K562 (cell line): ENCODE measurements at regions not wholly inside any gene's neighbourhood (a gene's known extent, or its start where the extent isn't known, plus 50 kb on each side); places are given as distances from the start of the nearest gene placed in this dataset.

Source experiments
- ATAC-seq: fragments of 200-7000 bp; cut with Tn5 transposase; 3 replicates; pipeline ENCODE4 v1.9.1; 2020; ENCODE audit warnings: moderate library complexity
- BruUV-seq: library from RNA; stranded (reverse); fragments of 400-500 nt; replicated peaks from 2 replicates; lab custom pipeline; 2021; lab: Mats Ljungman, UMichigan
- CTCF ChIA-PET: fragments of 300-600 bp; formaldehyde crosslinking; extraction: SDS; loops from one replicate; lab custom pipeline; 2021; ENCODE audit warnings: low intra/inter-chr PET ratio; lab: Yijun Ruan, JAX
- POLR2A ChIA-PET: fragments of 300-600, 350-650 bp; sonication (Branson Sonifier 250); formaldehyde crosslinking; extraction: SDS; loops from one replicate; lab custom pipeline; 2021; ENCODE audit warnings: antibody characterized with exemption, inconsistent platforms; lab: Yijun Ruan, JAX
- DNase-seq, 4 experiments: peaks; one replicate each; pipeline versions ENCODE4 v3.0.0 to v3.0.0-alpha.2; 2011 to 2018; ENCODE audit warnings: low spot score in 3 of 4, mixed read lengths in 3 of 4; ENCODE audit errors: extremely low read depth in 1 of 4
- FAIRE-seq: peaks from 2 replicates; lab custom pipeline; 2011; peaks lifted over from hg19 to GRCh38; lab: Jason Lieb, UNC
- H2AFZ ChIP-seq: 2 replicates; pipeline ENCODE4 v1.6.0; 2011; ENCODE audit warnings: low read depth, low read length, control low read depth, inconsistent platforms
- H3K27ac ChIP-seq: fragments of 200-600 bp; 3 replicates; pipeline ENCODE4 v1.8.0; 2011; ENCODE audit warnings: low read depth, mild to moderate bottlenecking, control low read depth, inconsistent platforms, low read length, moderate library complexity, mixed read lengths; ENCODE audit errors: extremely low read depth
- H3K27me3 ChIP-seq, 2 experiments: fragments of 300-600 bp in 1 of 2; 2 replicates in 1 of 2; 3 replicates in 1 of 2; pipeline versions ENCODE4 v1.6.0 to v1.8.0; 2011; ENCODE audit warnings: inconsistent platforms in 2 of 2, low read length in 2 of 2, mild to moderate bottlenecking in 1 of 2, mixed read lengths in 1 of 2, moderate library complexity in 1 of 2; ENCODE audit not compliant: control insufficient read depth in 2 of 2, insufficient read depth in 2 of 2
- H3K36me3 ChIP-seq: fragments of 300-600 bp; 3 replicates; pipeline ENCODE4 v1.8.0; 2011; ENCODE audit warnings: mild to moderate bottlenecking, low read length, inconsistent platforms; ENCODE audit not compliant: control insufficient read depth, insufficient read depth
- H3K4me1 ChIP-seq, 2 experiments: fragments of 200-600 bp in 1 of 2; replicated peaks in 1 of 2; 2 replicates in 1 of 2; 3 replicates in 1 of 2; pipeline versions ENCODE4 v1.5.1 to v1.8.0; 2011; ENCODE audit warnings: inconsistent platforms in 2 of 2, low read length in 2 of 2, mild to moderate bottlenecking in 1 of 2, mixed read lengths in 1 of 2, moderate library complexity in 1 of 2; ENCODE audit not compliant: control insufficient read depth in 2 of 2, insufficient read depth in 2 of 2
- H3K4me2 ChIP-seq: 2 replicates; pipeline ENCODE4 v1.6.1; 2011; ENCODE audit warnings: low read length, control low read depth, inconsistent platforms, mixed read lengths; ENCODE audit not compliant: insufficient read depth
- H3K4me3 ChIP-seq: fragments of 200-600 bp; sonication (generic), shearing (Covaris generic); 2 replicates; pipeline ENCODE4 v1.5.1; 2016; ENCODE audit warnings: control low read depth, inconsistent platforms
- H3K79me2 ChIP-seq: fragments of 200-600 bp; 3 replicates; pipeline ENCODE4 v1.8.0; 2011; ENCODE audit warnings: low read length, inconsistent platforms; ENCODE audit not compliant: control insufficient read depth, insufficient read depth
- H3K9ac ChIP-seq, 2 experiments: 2 replicates each; pipeline versions ENCODE4 v1.6.0 to v1.6.1; 2011; ENCODE audit warnings: low read depth in 2 of 2, low read length in 2 of 2, control low read depth in 1 of 2, inconsistent platforms in 1 of 2, mild to moderate bottlenecking in 1 of 2, mixed read lengths in 1 of 2; ENCODE audit not compliant: insufficient read depth in 1 of 2
- H3K9me1 ChIP-seq: one replicate; pipeline ENCODE4 v1.6.0; 2011; ENCODE audit warnings: inconsistent platforms, mild to moderate bottlenecking, low read length, moderate library complexity; ENCODE audit not compliant: control insufficient read depth, insufficient read depth
- H3K9me3 ChIP-seq: replicated peaks from 2 replicates; pipeline ENCODE4 v1.5.1; 2011; ENCODE audit warnings: low read depth, low read length, inconsistent platforms; ENCODE audit not compliant: control insufficient read depth, insufficient read depth
- H4K20me1 ChIP-seq: replicated peaks from 2 replicates; pipeline ENCODE4 v1.6.1; 2011; ENCODE audit warnings: low read length, inconsistent platforms, mixed read lengths; ENCODE audit not compliant: control insufficient read depth, insufficient read depth
- FOXA3 ChIP-seq, 2 experiments: fragments of 450-650 bp in 1 of 2; sonication (generic) in 1 of 2; formaldehyde crosslinking; IDR thresholded peaks in 1 of 2; conservative IDR thresholded peaks in 1 of 2; 2 replicates each; pipeline versions ENCODE4 v1.4.0 to v1.8.0; 2020 to 2022; ENCODE audit warnings: mild to moderate bottlenecking in 2 of 2, missing genetic modification reagents in 1 of 2
- NR2C2 ChIP-seq, 2 experiments: fragments of 200-800 bp in 1 of 2; sonication (Bioruptor generic) in 1 of 2; sonication (generic) in 1 of 2; formaldehyde crosslinking in 1 of 2; IDR thresholded peaks; 2 replicates each; pipeline versions ENCODE4 v1.6.1 to v1.8.0; 2016 to 2022; ENCODE audit warnings: mild to moderate bottlenecking in 1 of 2, missing compliant biosample characterization in 1 of 2, missing genetic modification characterization in 1 of 2, missing genetic modification reagents in 1 of 2
- POLR2H ChIP-seq: IDR thresholded peaks from 2 replicates; pipeline ENCODE4 v1.6.1; 2016; ENCODE audit warnings: missing genetic modification characterization, low read depth, mild to moderate bottlenecking, control low read depth, missing compliant biosample characterization, moderate library complexity
- ZFP1 ChIP-seq: fragments of 450-650 bp; formaldehyde crosslinking; IDR thresholded peaks from 2 replicates; pipeline ENCODE4 v1.4.0; 2020; ENCODE audit warnings: mild to moderate bottlenecking, mixed read lengths
- ZNF3 ChIP-seq: fragments of 250-450 bp; sonication (Bioruptor Pico); IDR thresholded peaks from 2 replicates; pipeline ENCODE4 v1.5.0; 2021; ENCODE audit warnings: mild to moderate bottlenecking, moderate library complexity
- WGBS: fragments of 100-300 bp; shearing (Covaris generic); methylation state at CpG from one replicate; pipeline ENCODE4 v1.1.6; 2016; ENCODE audit warnings: low coverage, mixed read lengths; ENCODE audit not compliant: insufficient coverage; ENCODE audit errors: missing lambda C conversion rate; 5-methylcytosine and 5-hydroxymethylcytosine counted together
- in situ Hi-C: fragments of 300-500 bp; cut with MboI; formaldehyde crosslinking; loops from 4 replicates; pipeline ENCODE4 v1.15.0; 2018; ENCODE audit warnings: inconsistent platforms, mixed read lengths
- intact Hi-C: fragments of 100-400 bp; cut with micrococcal nuclease; formaldehyde crosslinking; loops from 2 replicates; pipeline ENCODE4 v1.14.2; 2022
- TF ChIP-seq, protein P1 (sequence below), 2 experiments: IDR thresholded peaks in 1 of 2; conservative IDR thresholded peaks in 1 of 2; 2 replicates each; pipeline ENCODE4 v1.6.1; 2016; ENCODE audit warnings: low read depth in 2 of 2, mild to moderate bottlenecking in 1 of 2, missing compliant biosample characterization in 1 of 2, missing genetic modification characterization in 1 of 2, moderate library complexity in 1 of 2

- intact Hi-C loops = no loop called here
- no peaks in the 10 kb centered on the region for H3K36me3 ChIP-seq
- H3K4me2 ChIP-seq = no peak overlapping the region
- ATAC-seq (no peak), DNase-seq (no peak), FAIRE-seq (no peak)
- BruUV-seq = no TSS peak
- no peak overlapping the region for H3K9ac ChIP-seq
- H2AFZ ChIP-seq = no peak overlapping the region
- no peaks in the 10 kb centered on the region for H4K20me1 ChIP-seq
- no peak overlapping the region for H3K4me3 ChIP-seq
- H3K9me1 ChIP-seq = no peaks in the 10 kb centered on the region
- no peaks in the 10 kb centered on the region for H3K4me1 ChIP-seq
- TF ChIP-seq FOXA3 (CRISPR knock-in tag; conservative IDR thresholded peaks at IDR 0.05 in 1 of 2, IDR thresholded peaks at IDR 0.05 in 1 of 2) = no peak
- no peak for TF ChIP-seq ZFP1 (CRISPR knock-in tag)
- TF ChIP-seq, protein P1, sequence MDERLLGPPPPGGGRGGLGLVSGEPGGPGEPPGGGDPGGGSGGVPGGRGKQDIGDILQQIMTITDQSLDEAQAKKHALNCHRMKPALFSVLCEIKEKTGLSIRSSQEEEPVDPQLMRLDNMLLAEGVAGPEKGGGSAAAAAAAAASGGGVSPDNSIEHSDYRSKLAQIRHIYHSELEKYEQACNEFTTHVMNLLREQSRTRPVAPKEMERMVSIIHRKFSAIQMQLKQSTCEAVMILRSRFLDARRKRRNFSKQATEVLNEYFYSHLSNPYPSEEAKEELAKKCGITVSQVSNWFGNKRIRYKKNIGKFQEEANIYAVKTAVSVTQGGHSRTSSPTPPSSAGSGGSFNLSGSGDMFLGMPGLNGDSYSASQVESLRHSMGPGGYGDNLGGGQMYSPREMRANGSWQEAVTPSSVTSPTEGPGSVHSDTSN (CRISPR knock-in tag; IDR thresholded peaks at IDR 0.05; ENCODE audit: low read depth) = no peak
- TF ChIP-seq, protein P1 (tag; conservative IDR thresholded peaks at IDR 0.05; ENCODE audit: low read depth) = no peak
- no peak for TF ChIP-seq ZNF3 (CRISPR knock-in tag)
- TF ChIP-seq POLR2H (tag) = no peak
- TF ChIP-seq NR2C2 (CRISPR knock-in tag; IDR thresholded peaks at IDR 0.05) = no peak
- no peak for TF ChIP-seq NR2C2 (tag; IDR thresholded peaks at IDR 0.05)
- WGBS = 4% methylated on average over 5 of the region's 5 CpGs
- H3K27ac ChIP-seq = no peak overlapping the region
- H3K79me2 ChIP-seq = no peaks in the 10 kb centered on the region
- H3K9me3 ChIP-seq = 0 out of 2 replicates have a peak, but pooled peaks cover 3% of the 10 kb centered on the region
- in situ Hi-C loops = no loop called here
- ChIA-PET POLR2A (no interaction called here), CTCF (no interaction called here)
- H3K27me3 ChIP-seq = no peaks in the 10 kb centered on the region
Measured at GRCh38 chr3:34360713-34361112, 562.3 kb downstream of the PDCD6IP start.
